ENCODE measurements at regions not wholly inside any gene's neighbourhood (a gene's known extent, or its start where the extent isn't known, plus 50 kb on each side); places are given as distances from the start of the nearest gene placed in this dataset.

- Histone ChIP-seq H3K4me3 (no peak overlapping the region), H3K36me3 (no peaks in the 10 kb centered on the region), H3K27me3 (no peaks in the 10 kb centered on the region), H3K4me1 (no peaks in the 10 kb centered on the region), H3K27ac (no peak overlapping the region), H3K9me3 (no peaks in the 10 kb centered on the region)
- no peak for DNase-seq (ENCODE audit: low spot score in 2 of 2)
- TF ChIP-seq, protein P1, sequence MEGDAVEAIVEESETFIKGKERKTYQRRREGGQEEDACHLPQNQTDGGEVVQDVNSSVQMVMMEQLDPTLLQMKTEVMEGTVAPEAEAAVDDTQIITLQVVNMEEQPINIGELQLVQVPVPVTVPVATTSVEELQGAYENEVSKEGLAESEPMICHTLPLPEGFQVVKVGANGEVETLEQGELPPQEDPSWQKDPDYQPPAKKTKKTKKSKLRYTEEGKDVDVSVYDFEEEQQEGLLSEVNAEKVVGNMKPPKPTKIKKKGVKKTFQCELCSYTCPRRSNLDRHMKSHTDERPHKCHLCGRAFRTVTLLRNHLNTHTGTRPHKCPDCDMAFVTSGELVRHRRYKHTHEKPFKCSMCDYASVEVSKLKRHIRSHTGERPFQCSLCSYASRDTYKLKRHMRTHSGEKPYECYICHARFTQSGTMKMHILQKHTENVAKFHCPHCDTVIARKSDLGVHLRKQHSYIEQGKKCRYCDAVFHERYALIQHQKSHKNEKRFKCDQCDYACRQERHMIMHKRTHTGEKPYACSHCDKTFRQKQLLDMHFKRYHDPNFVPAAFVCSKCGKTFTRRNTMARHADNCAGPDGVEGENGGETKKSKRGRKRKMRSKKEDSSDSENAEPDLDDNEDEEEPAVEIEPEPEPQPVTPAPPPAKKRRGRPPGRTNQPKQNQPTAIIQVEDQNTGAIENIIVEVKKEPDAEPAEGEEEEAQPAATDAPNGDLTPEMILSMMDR (IDR thresholded peaks at IDR 0.05), result no peak
- TF ChIP-seq POLR2A (IDR thresholded peaks at IDR 0.05) (no peak), EP300 (IDR thresholded peaks at IDR 0.05) (no peak)
- 82 to 87% methylated on average over 4 of the region's 4 CpGs for WGBS, 2 donors
These were observed 304.7 kb upstream of the FOXQ1 start for GRCh38 chr6:1007159-1007558.

GRCh38 chr6:1004885-1005630 lies 306.8 kb upstream of the FOXQ1 start:
- H3K9me3 ChIP-seq, result no peaks in the 10 kb centered on the region
- H3K4me3 ChIP-seq, result no peak overlapping the region
- H3K4me1 ChIP-seq, result no peaks in the 10 kb centered on the region
- no peaks in the 10 kb centered on the region for H3K36me3 ChIP-seq
- no peak for TF ChIP-seq POLR2A (IDR thresholded peaks at IDR 0.05)
- TF ChIP-seq, protein P1 (IDR thresholded peaks at IDR 0.05), result no peak
- no peak for TF ChIP-seq EP300 (IDR thresholded peaks at IDR 0.05)
- no peaks in the 10 kb centered on the region for H3K27me3 ChIP-seq
- WGBS, 2 donors, result 89 to 92% methylated on average over 11 of the region's 11 CpGs
- no peak for DNase-seq (ENCODE audit: low spot score in 2 of 2)
- H3K27ac ChIP-seq, result no peak overlapping the region

DNA sequence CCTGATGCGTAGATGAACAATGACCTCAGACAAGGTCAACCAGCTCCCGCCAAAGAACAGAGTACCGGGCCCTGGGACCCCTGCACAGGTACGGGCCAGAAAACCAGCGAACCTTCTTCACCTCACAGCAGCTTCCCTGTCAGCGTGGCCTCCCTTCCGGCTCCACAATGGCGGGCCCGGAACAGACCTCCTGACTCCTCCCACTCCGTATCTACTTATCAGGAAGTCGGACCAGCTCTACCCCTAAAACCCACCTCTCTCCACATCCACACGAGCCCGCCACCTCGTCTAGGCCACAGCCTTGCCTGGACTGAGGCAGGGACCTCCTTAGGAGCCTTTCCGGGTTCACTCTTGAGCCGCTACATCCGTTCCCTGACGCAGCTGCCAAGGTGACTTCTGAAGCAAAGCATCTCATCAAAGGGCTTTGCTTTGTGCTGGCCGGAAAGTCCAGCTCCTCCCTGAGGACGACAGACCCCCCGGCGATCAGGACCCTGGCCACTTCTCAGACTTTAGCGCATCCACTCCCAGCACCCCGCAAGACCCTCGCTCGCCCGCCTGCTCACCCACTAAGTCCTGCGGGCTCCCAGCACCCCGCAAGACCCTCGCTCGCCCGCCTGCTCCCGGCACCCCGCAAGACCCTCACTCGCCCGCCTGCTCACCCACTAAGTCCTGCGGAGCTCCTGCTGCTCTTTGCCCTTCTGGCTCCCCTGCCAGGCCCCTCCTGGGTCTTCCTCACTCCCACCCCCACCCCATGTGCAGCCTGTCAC lies 308.3 kb upstream of the FOXQ1 start:
- no peak overlapping the region for H3K4me3 ChIP-seq
- 93 to 94% methylated on average over 37 of the region's 37 CpGs for WGBS, 2 donors

DNA sequence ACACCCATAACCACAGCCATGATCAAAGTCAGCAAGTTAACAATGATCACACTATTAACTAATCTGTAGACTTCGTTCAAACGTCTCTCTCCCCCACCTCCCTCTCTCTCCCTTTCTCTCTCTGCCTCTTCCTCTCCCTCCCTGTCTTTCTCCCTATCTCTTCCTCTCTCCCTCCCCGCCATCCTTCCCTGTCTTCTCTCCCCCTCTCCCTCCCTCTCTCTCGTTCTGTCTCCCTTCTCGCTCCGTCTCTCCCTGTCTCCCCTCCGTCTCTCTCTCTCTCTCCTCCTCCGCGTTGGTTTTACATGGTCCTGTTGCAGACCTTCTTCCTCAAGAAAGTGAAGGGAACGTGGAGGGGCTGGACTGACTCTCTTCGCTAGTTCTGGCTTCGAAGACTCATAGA lies 308.9 kb upstream of the FOXQ1 start:
- no peak for DNase-seq (ENCODE audit: low spot score in 2 of 2)
- Histone ChIP-seq H3K4me3 (no peak overlapping the region), H3K36me3 (no peaks in the 10 kb centered on the region), H3K9me3 (no peaks in the 10 kb centered on the region), H3K4me1 (no peaks in the 10 kb centered on the region), H3K27ac (no peak overlapping the region), H3K27me3 (no peaks in the 10 kb centered on the region)
- TF ChIP-seq POLR2A (IDR thresholded peaks at IDR 0.05), result no peak
- WGBS, 2 donors, result 82 to 83% methylated on average over 12 of the region's 12 CpGs

More for the DNA sequence above, 308.3 kb upstream of the FOXQ1 start:
- Histone ChIP-seq H3K27me3 (no peaks in the 10 kb centered on the region), H3K36me3 (no peaks in the 10 kb centered on the region), H3K4me1 (no peaks in the 10 kb centered on the region), H3K9me3 (no peaks in the 10 kb centered on the region), H3K27ac (no peak overlapping the region)
- TF ChIP-seq EP300 (IDR thresholded peaks at IDR 0.05) (no peak), POLR2A (IDR thresholded peaks at IDR 0.05) (no peak)
- TF ChIP-seq, protein P1 (IDR thresholded peaks at IDR 0.05), result no peak
- DNase-seq (ENCODE audit: low spot score in 2 of 2), result no peak

GRCh38 chr6:1001655-1002349 lies 308.9 kb upstream of the EXOC2 start:
- 70 to 73% methylated on average over 12 of the region's 12 CpGs for WGBS, 2 donors
- H3K4me1 ChIP-seq, result no peaks in the 10 kb centered on the region
- no peak for TF ChIP-seq POLR2A (IDR thresholded peaks at IDR 0.05)
- no peak for TF ChIP-seq EP300 (IDR thresholded peaks at IDR 0.05)
- TF ChIP-seq, protein P1 (IDR thresholded peaks at IDR 0.05), result no peak
- no peaks in the 10 kb centered on the region for H3K27me3 ChIP-seq
- H3K9me3 ChIP-seq, result no peaks in the 10 kb centered on the region
- DNase-seq (ENCODE audit: low spot score in 2 of 2), result no peak
- H3K4me3 ChIP-seq, result no peak overlapping the region
- H3K27ac ChIP-seq, result no peak overlapping the region
- no peaks in the 10 kb centered on the region for H3K36me3 ChIP-seq

Measured in tibial nerve (tissue), 4 donors.